GM12864 (cell line): ENCODE measurements at regions not wholly inside any gene's neighbourhood (a gene's known extent, or its start where the extent isn't known, plus 50 kb on each side); places are given as distances from the start of the nearest gene placed in this dataset.
A peak's percentile ranks its signal among the peaks of the same experiment; 100 is the strongest.

Experiments used
- DNase-seq: peaks from one replicate; pipeline ENCODE4 v3.0.0-alpha.2; 2011; ENCODE audit warnings: low read depth
- H3K4me3 ChIP-seq: 2 replicates; pipeline ENCODE4 v1.5.1; 2011; ENCODE audit warnings: mild to moderate bottlenecking, low read depth, low read length, control low read depth
- CTCF ChIP-seq: IDR thresholded peaks from 2 replicates; pipeline ENCODE4 v1.5.1; 2011; ENCODE audit warnings: low read depth, mild to moderate bottlenecking, moderate library complexity, low read length, control low read depth, inconsistent platforms; ENCODE audit errors: missing control alignments

DNA sequence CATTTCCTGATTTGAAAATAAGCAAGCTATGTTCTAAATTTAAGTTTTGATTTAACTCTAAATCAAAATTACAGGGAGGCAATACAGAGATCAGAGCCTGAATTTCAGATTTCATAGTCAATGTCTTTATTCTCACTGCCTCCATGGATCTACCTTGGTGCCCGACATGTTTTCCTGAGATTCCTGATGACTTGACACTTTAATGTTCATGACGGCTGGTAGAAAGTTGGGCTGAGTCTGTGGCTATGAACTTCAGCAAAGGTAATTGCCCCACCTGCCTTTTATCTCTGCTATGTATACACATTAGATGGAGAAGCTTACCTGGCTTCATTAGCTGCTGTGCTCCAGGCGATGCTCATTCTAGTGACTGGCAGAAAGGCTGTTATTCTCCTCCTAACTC, 1390.5 kb upstream of the CELF4 start:
- no peak for TF ChIP-seq CTCF
- no peak overlapping the region for H3K4me3 ChIP-seq
- DNase-seq = no peak

GRCh38 chr18:38951633-38952032, 1386.0 kb upstream of the CELF4 start:
- H3K4me3 ChIP-seq = no peak overlapping the region
- no peak for TF ChIP-seq CTCF
- DNase-seq = no peak

DNA sequence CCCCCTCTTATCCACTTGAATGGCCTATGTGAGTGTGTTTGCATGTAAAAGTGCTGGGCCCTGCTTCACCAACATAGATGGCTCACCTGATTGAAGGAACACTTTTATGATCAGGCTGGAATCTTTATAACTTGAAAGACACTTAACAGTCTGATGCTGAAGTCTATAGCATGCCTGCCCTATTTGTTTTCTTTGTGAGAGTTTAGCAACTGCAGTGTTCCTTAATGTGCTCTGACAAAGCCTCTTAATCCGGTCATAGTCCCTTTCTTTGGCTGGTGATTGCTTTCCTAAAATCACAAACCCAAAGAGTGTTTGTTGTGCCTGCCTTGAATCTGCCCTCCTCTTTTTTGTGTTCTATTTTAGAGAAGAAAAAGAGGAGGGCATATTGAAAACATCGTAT, 1382.8 kb upstream of the CELF4 start:
- no peak for TF ChIP-seq CTCF
- H3K4me3 ChIP-seq = no peak overlapping the region
- no peak for DNase-seq

- H3K4me3 ChIP-seq = no peak overlapping the region
- no peak for DNase-seq
- TF ChIP-seq CTCF = no peak
Observed at GRCh38 chr18:38944446-38945024, 1378.9 kb upstream of the CELF4 start.

DNA sequence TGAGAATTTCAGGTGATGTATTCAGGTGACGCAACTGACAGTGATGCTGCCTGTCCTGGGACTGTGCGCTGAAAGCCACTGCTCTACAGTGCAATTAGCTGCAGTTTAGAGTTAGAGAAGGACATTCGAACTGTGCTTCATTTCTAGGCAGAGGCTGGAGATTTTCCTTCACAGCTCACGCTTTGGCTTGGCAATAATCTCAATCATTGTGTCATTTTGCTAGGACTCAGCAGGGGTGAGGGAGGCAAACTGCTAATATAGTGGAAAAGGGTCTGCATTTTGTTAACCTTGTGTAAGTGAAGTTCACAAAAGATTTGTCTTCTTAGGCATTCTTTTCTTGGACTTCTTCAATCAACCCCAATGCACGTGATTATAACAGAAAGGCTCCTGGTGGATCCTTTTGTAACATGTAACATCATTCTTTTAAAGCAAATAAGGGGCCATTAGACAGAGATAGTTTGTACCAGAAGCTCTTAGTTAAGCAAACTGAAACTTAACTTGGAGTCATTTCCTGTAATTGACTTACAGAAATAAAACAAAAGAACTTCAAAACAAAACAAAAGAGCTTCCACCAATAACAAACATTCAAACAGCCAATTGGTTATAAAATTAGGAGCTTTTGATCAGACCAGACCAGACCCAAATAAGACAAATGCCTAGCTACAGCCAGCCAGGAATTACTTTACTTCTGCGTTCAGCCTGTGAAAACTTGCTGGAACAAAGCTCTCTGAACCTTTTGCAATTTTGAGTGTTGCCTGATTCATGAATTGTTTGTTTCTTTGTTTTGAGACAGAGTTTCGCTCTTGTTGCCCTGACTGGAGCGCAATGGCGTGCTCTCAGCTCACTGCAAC, 1376.3 kb upstream of the CELF4 start:
- TF ChIP-seq CTCF = no peak
- no peak for DNase-seq
- peak overlapping the region; percentile 32; the same call in 1 of the 2 replicates for H3K4me3 ChIP-seq

GRCh38 chr18:38940863-38941531, 1375.4 kb upstream of the CELF4 start:
- TF ChIP-seq CTCF = no peak
- peak overlapping the region; percentile 32 for H3K4me3 ChIP-seq
- DNase-seq = peak; percentile 91
